Fibroblast of lung (primary cell): ENCODE measurements at regions not wholly inside any gene's neighbourhood (a gene's known extent, or its start where the extent isn't known, plus 50 kb on each side); places are given as distances from the start of the nearest gene placed in this dataset.

Source experiments
- EZH2 ChIP-seq: IDR thresholded peaks from 2 replicates; pipeline ENCODE4 v1.5.1; 2012; ENCODE audit warnings: low read length, control low read depth, mild to moderate bottlenecking; ENCODE audit errors: missing control alignments
- TF ChIP-seq, protein P1 (sequence below), 2 donors: IDR thresholded peaks in 1 of 2; conservative IDR thresholded peaks in 1 of 2; 1 replicate in 1 of 2; 2 replicates in 1 of 2; pipeline ENCODE4 v1.5.1; 2011 to 2012; ENCODE audit warnings: low read length in 2 of 2, control low read depth in 1 of 2, inconsistent platforms in 1 of 2, low read depth in 1 of 2, mild to moderate bottlenecking in 1 of 2

DNA sequence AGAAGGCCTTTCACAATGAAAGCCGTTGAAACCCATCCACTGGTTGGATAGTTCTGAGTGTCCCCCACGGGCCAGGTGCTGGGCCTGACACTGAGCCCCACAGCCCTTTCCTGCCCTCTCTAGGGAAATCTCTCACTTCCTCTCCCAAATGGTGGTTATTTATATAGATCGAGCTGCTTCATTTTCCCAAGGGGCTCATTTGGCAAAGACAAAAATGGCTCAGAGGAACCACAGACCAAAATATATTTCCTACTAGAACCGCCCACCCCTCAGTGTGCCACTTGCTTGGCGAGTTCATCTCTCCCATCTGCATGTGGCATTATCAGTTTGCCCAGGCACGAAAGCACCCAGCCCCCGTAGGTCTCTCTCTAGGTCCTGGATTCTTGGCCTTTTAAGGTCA is 53.3 kb upstream of the STIM2 start:
- TF ChIP-seq, protein P1, sequence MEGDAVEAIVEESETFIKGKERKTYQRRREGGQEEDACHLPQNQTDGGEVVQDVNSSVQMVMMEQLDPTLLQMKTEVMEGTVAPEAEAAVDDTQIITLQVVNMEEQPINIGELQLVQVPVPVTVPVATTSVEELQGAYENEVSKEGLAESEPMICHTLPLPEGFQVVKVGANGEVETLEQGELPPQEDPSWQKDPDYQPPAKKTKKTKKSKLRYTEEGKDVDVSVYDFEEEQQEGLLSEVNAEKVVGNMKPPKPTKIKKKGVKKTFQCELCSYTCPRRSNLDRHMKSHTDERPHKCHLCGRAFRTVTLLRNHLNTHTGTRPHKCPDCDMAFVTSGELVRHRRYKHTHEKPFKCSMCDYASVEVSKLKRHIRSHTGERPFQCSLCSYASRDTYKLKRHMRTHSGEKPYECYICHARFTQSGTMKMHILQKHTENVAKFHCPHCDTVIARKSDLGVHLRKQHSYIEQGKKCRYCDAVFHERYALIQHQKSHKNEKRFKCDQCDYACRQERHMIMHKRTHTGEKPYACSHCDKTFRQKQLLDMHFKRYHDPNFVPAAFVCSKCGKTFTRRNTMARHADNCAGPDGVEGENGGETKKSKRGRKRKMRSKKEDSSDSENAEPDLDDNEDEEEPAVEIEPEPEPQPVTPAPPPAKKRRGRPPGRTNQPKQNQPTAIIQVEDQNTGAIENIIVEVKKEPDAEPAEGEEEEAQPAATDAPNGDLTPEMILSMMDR (conservative IDR thresholded peaks at IDR 0.05 in 1 of 2, IDR thresholded peaks at IDR 0.05 in 1 of 2; ENCODE audit: low read depth in 1 of 2, low read length in 2 of 2) = no peak
- TF ChIP-seq EZH2 = no peak
